CD14-positive monocyte (primary cell): ENCODE measurements at regions not wholly inside any gene's neighbourhood (a gene's known extent, or its start where the extent isn't known, plus 50 kb on each side); places are given as distances from the start of the nearest gene placed in this dataset.

Experiments
- DNase-seq, 3 donors: peaks; one replicate each; pipeline ENCODE4 v3.0.0-alpha.2; 2011 to 2022
- H2AFZ ChIP-seq: 2 replicates; pipeline ENCODE4 v1.6.0; 2012; ENCODE audit warnings: mild to moderate bottlenecking, low read depth, low read length, inconsistent platforms; ENCODE audit not compliant: insufficient read depth, poor library complexity, severe bottlenecking
- H3K27ac ChIP-seq, 2 donors: 1 replicate in 1 of 2; 2 replicates in 1 of 2; pipeline ENCODE4 v1.5.1; 2012 to 2013; ENCODE audit warnings: low read length in 2 of 2, control low read depth in 1 of 2, inconsistent platforms in 1 of 2, low read depth in 1 of 2, mild to moderate bottlenecking in 1 of 2
- H3K27me3 ChIP-seq, 2 donors: one replicate each; pipeline versions ENCODE4 v1.6.0 to v1.6.1; 2011 to 2013; ENCODE audit warnings: low read length in 2 of 2; ENCODE audit not compliant: control insufficient read depth in 2 of 2, insufficient read depth in 2 of 2
- H3K36me3 ChIP-seq, 2 donors: replicated peaks in 1 of 2; 1 replicate in 1 of 2; 2 replicates in 1 of 2; pipeline versions ENCODE4 v1.5.1 to v1.6.1; 2012 to 2013; ENCODE audit warnings: low read length in 2 of 2, control low read depth in 1 of 2, inconsistent platforms in 1 of 2, mild to moderate bottlenecking in 1 of 2; ENCODE audit not compliant: insufficient read depth in 2 of 2, control insufficient read depth in 1 of 2
- H3K4me1 ChIP-seq, 2 donors: 1 replicate in 1 of 2; 2 replicates in 1 of 2; pipeline versions ENCODE4 v1.5.1 to v1.6.1; 2012 to 2013; ENCODE audit warnings: low read length in 2 of 2, control low read depth in 1 of 2, inconsistent platforms in 1 of 2, mild to moderate bottlenecking in 1 of 2, moderate library complexity in 1 of 2; ENCODE audit not compliant: insufficient read depth in 2 of 2, control insufficient read depth in 1 of 2
- H3K4me2 ChIP-seq: replicated peaks from 2 replicates; pipeline ENCODE3; 2012; ENCODE audit warnings: low read length, moderate library complexity, mild to moderate bottlenecking; ENCODE audit not compliant: poor library complexity, severe bottlenecking; ENCODE audit errors: extremely low read depth
- H3K4me3 ChIP-seq, 3 experiments: fragments of 200-600 bp in 1 of 3; sonication (generic) in 1 of 3; replicated peaks in 1 of 3; 1 replicate in 2 of 3; 2 replicates in 1 of 3; pipeline ENCODE4 v1.5.1; 2011 to 2013; ENCODE audit warnings: low read length in 3 of 3, mild to moderate bottlenecking in 3 of 3, control low read depth in 2 of 3, low read depth in 2 of 3, inconsistent platforms in 1 of 3, moderate library complexity in 1 of 3
- H3K79me2 ChIP-seq: 2 replicates; pipeline ENCODE4 v1.6.0; 2012; ENCODE audit warnings: mild to moderate bottlenecking, control low read depth, inconsistent platforms, low read length, moderate library complexity; ENCODE audit not compliant: insufficient read depth
- H3K9ac ChIP-seq: 2 replicates; pipeline ENCODE4 v1.6.0; 2017; ENCODE audit warnings: low read length, mild to moderate bottlenecking; ENCODE audit not compliant: insufficient read depth, poor library complexity, severe bottlenecking
- H3K9me3 ChIP-seq, 2 donors: replicated peaks in 1 of 2; 1 replicate in 1 of 2; 2 replicates in 1 of 2; pipeline versions ENCODE4 v1.5.1 to v1.6.1; 2012 to 2013; ENCODE audit warnings: low read length in 2 of 2, control low read depth in 1 of 2; ENCODE audit not compliant: control insufficient read depth in 1 of 2, insufficient read depth in 1 of 2
- H4K20me1 ChIP-seq: 2 replicates; pipeline ENCODE4 v1.6.0; 2012; ENCODE audit warnings: mild to moderate bottlenecking, low read length, control low read depth, moderate library complexity; ENCODE audit not compliant: insufficient read depth
- H3K27ac Mint-ChIP-seq, 7 donors: one replicate each; pipeline ENCODE4 v1.8.0; 2020; ENCODE audit warnings: mild to moderate bottlenecking in 7 of 7, mixed read lengths in 7 of 7, moderate library complexity in 6 of 7, inconsistent platforms in 2 of 7
- H3K27me3 Mint-ChIP-seq, 3 donors: one replicate each; pipeline ENCODE4 v1.8.0; 2021 to 2022; ENCODE audit warnings: low read depth in 3 of 3, mild to moderate bottlenecking in 3 of 3, mixed read lengths in 3 of 3, moderate library complexity in 3 of 3, inconsistent platforms in 1 of 3
- H3K36me3 Mint-ChIP-seq, 2 donors: one replicate each; pipeline ENCODE4 v1.8.0; 2020; ENCODE audit warnings: mixed read lengths in 2 of 2, inconsistent platforms in 1 of 2, mild to moderate bottlenecking in 1 of 2
- H3K4me1 Mint-ChIP-seq: one replicate; pipeline ENCODE4 v1.8.0; 2020; ENCODE audit warnings: mild to moderate bottlenecking, mixed read lengths
- H3K4me3 Mint-ChIP-seq, 2 donors: one replicate each; pipeline ENCODE4 v1.8.0; 2020; ENCODE audit warnings: mild to moderate bottlenecking in 2 of 2, mixed read lengths in 2 of 2, moderate library complexity in 1 of 2
- H3K9me3 Mint-ChIP-seq, 7 donors: one replicate each; pipeline ENCODE4 v1.8.0; 2020 to 2022; ENCODE audit warnings: mixed read lengths in 7 of 7, mild to moderate bottlenecking in 6 of 7, moderate library complexity in 6 of 7, inconsistent platforms in 2 of 7
- CTCF ChIP-seq: fragments of 200-600 bp; IDR thresholded peaks from one replicate; pipeline ENCODE4 v1.8.0; 2022; ENCODE audit warnings: antibody characterized with exemption, mild to moderate bottlenecking
- WGBS: methylation state at CpG from one replicate; pipeline ENCODE4 v1.1.5; 2013; ENCODE audit warnings: missing lambda C conversion rate; ENCODE audit not compliant: insufficient coverage; 5-methylcytosine and 5-hydroxymethylcytosine counted together
- intact Hi-C, 2 donors: fragments of 100-400 bp; cut with micrococcal nuclease; formaldehyde crosslinking; loops; one replicate each; pipeline versions ENCODE4 v1.15.0 to v1.15.1; 2023

GRCh38 chr6:62670490-62671223, 384.6 kb upstream of the KHDRBS2 start:
- H3K27me3 Mint-ChIP-seq = no peaks in the 10 kb centered on the region
- no peaks in the 10 kb centered on the region for H4K20me1 ChIP-seq
- H3K36me3 Mint-ChIP-seq = no peaks in the 10 kb centered on the region
- no peaks in the 10 kb centered on the region for H3K4me1 ChIP-seq
- no peak for DNase-seq
- intact Hi-C loops = no loop called here
- H3K4me3 Mint-ChIP-seq = no peak overlapping the region
- H3K36me3 ChIP-seq = no peaks in the 10 kb centered on the region
- no peak overlapping the region for H3K27ac ChIP-seq
- no peaks in the 10 kb centered on the region for H3K4me1 Mint-ChIP-seq
- no peaks in the 10 kb centered on the region for H3K27me3 ChIP-seq
- no CpG with 5 or more reads among the region's 2 CpGs for WGBS
- no peaks in the 10 kb centered on the region for H3K79me2 ChIP-seq
- no peak for TF ChIP-seq CTCF
- no peak overlapping the region for H3K9ac ChIP-seq
- no peak overlapping the region for H3K27ac Mint-ChIP-seq
- peaks cover 0 to 2% of the 10 kb centered on the region in 2 donors for H3K9me3 ChIP-seq
- H3K4me3 ChIP-seq = no peak overlapping the region
- no peak overlapping the region for H2AFZ ChIP-seq
- peaks cover 0 to 6% (median 0%) of the 10 kb centered on the region in 7 donors for H3K9me3 Mint-ChIP-seq
- no peak overlapping the region for H3K4me2 ChIP-seq

- no peaks in the 10 kb centered on the region for H3K4me1 ChIP-seq
- Mint-ChIP-seq H3K4me3 (no peak overlapping the region), H3K4me1 (no peaks in the 10 kb centered on the region), H3K36me3 (no peaks in the 10 kb centered on the region), H3K27me3 (no peaks in the 10 kb centered on the region), H3K27ac (no peak overlapping the region), H3K9me3 (peaks cover 0 to 6% (median 0%) of the 10 kb centered on the region in 7 donors)
- intact Hi-C loops = no loop called here
- no peaks in the 10 kb centered on the region for H3K27me3 ChIP-seq
- H3K27ac ChIP-seq = no peak overlapping the region
- no peak overlapping the region for H3K9ac ChIP-seq
- TF ChIP-seq CTCF = no peak
- H3K4me2 ChIP-seq = no peak overlapping the region
- no peaks in the 10 kb centered on the region for H4K20me1 ChIP-seq
- no peaks in the 10 kb centered on the region for H3K36me3 ChIP-seq
- H3K9me3 ChIP-seq = peaks cover 0 to 2% of the 10 kb centered on the region in 2 donors
- no peak for DNase-seq
- no peak overlapping the region for H3K4me3 ChIP-seq
- no peak overlapping the region for H2AFZ ChIP-seq
- H3K79me2 ChIP-seq = no peaks in the 10 kb centered on the region
Measured at GRCh38 chr6:62669831-62670230, 383.8 kb upstream of the KHDRBS2 start.
